ENCODE measurements at regions not wholly inside any gene's neighbourhood (a gene's known extent, or its start where the extent isn't known, plus 50 kb on each side); places are given as distances from the start of the nearest gene placed in this dataset.

GRCh38 chr1:101618900-101619299 lies 377.8 kb downstream of the OLFM3 start:
- Mint-ChIP-seq H3K4me1 (ENCODE audit: low read depth) (no peaks in the 10 kb centered on the region), H3K9me3 (no peaks in the 10 kb centered on the region), H3K4me3 (no peak overlapping the region), H3K27ac (no peak overlapping the region), H3K27me3 (peaks cover 11% of the 10 kb centered on the region), H3K36me3 (ENCODE audit: low read depth) (no peaks in the 10 kb centered on the region)

GRCh38 chr1:101632548-101633272 lies 364.0 kb downstream of the OLFM3 start:
- Mint-ChIP-seq H3K9me3 (no peaks in the 10 kb centered on the region), H3K27me3 (no peaks in the 10 kb centered on the region), H3K4me3 (no peak overlapping the region), H3K36me3 (ENCODE audit: low read depth) (no peaks in the 10 kb centered on the region), H3K4me1 (ENCODE audit: low read depth) (no peaks in the 10 kb centered on the region), H3K27ac (no peak overlapping the region)

- Mint-ChIP-seq H3K4me3 (no peak overlapping the region), H3K9me3 (no peaks in the 10 kb centered on the region), H3K36me3 (ENCODE audit: low read depth) (no peaks in the 10 kb centered on the region)
Observed at GRCh38 chr1:101645810-101646209, 350.9 kb downstream of the OLFM3 start.

GRCh38 chr1:101652484-101652883 lies 344.2 kb downstream of the OLFM3 start:
- Mint-ChIP-seq H3K9me3 (peaks cover 10% of the 10 kb centered on the region), H3K4me1 (ENCODE audit: low read depth) (no peaks in the 10 kb centered on the region), H3K36me3 (ENCODE audit: low read depth) (no peaks in the 10 kb centered on the region), H3K4me3 (no peak overlapping the region), H3K27ac (no peak overlapping the region), H3K27me3 (peaks cover 12% of the 10 kb centered on the region)

More at GRCh38 chr1:101645810-101646209, 350.9 kb downstream of the OLFM3 start:
- Mint-ChIP-seq H3K4me1 (ENCODE audit: low read depth) (no peaks in the 10 kb centered on the region), H3K27me3 (peaks cover 5% of the 10 kb centered on the region), H3K27ac (no peak overlapping the region)

GRCh38 chr1:101653482-101653946 lies 343.2 kb downstream of the OLFM3 start:
- no peak overlapping the region for H3K27ac Mint-ChIP-seq
- H3K4me1 Mint-ChIP-seq (ENCODE audit: low read depth): no peaks in the 10 kb centered on the region
- H3K27me3 Mint-ChIP-seq: peaks cover 10% of the 10 kb centered on the region
- H3K36me3 Mint-ChIP-seq (ENCODE audit: low read depth): no peaks in the 10 kb centered on the region
- peaks cover 10% of the 10 kb centered on the region for H3K9me3 Mint-ChIP-seq
- no peak overlapping the region for H3K4me3 Mint-ChIP-seq

- Mint-ChIP-seq H3K4me3 (no peak overlapping the region), H3K9me3 (peaks cover 13% of the 10 kb centered on the region), H3K36me3 (ENCODE audit: low read depth) (no peaks in the 10 kb centered on the region), H3K27ac (no peak overlapping the region), H3K27me3 (no peaks in the 10 kb centered on the region), H3K4me1 (ENCODE audit: low read depth) (no peaks in the 10 kb centered on the region)
Observed at GRCh38 chr1:101664726-101665125, 332.0 kb downstream of the OLFM3 start.

- Mint-ChIP-seq H3K4me3 (no peak overlapping the region), H3K36me3 (ENCODE audit: low read depth) (no peaks in the 10 kb centered on the region), H3K9me3 (peaks cover 7% of the 10 kb centered on the region), H3K27me3 (no peaks in the 10 kb centered on the region), H3K4me1 (ENCODE audit: low read depth) (no peaks in the 10 kb centered on the region), H3K27ac (no peak overlapping the region)
Observed at GRCh38 chr1:101667761-101668160, 329.0 kb downstream of the OLFM3 start.

- H3K27me3 Mint-ChIP-seq: no peaks in the 10 kb centered on the region
- no peaks in the 10 kb centered on the region for H3K36me3 Mint-ChIP-seq (ENCODE audit: low read depth)
- H3K9me3 Mint-ChIP-seq: no peaks in the 10 kb centered on the region
- H3K27ac Mint-ChIP-seq: no peak overlapping the region
- no peak overlapping the region for H3K4me3 Mint-ChIP-seq
- no peaks in the 10 kb centered on the region for H3K4me1 Mint-ChIP-seq (ENCODE audit: low read depth)
Observed at GRCh38 chr1:101683136-101683535, 313.6 kb downstream of the OLFM3 start.

GRCh38 chr1:101683561-101683960 lies 313.2 kb downstream of the OLFM3 start:
- Mint-ChIP-seq H3K4me1 (ENCODE audit: low read depth) (no peaks in the 10 kb centered on the region), H3K9me3 (no peaks in the 10 kb centered on the region), H3K27me3 (no peaks in the 10 kb centered on the region), H3K27ac (no peak overlapping the region), H3K4me3 (no peak overlapping the region), H3K36me3 (ENCODE audit: low read depth) (no peaks in the 10 kb centered on the region)

- Mint-ChIP-seq H3K4me1 (ENCODE audit: low read depth) (no peaks in the 10 kb centered on the region), H3K9me3 (no peaks in the 10 kb centered on the region), H3K36me3 (ENCODE audit: low read depth) (no peaks in the 10 kb centered on the region), H3K27me3 (peaks cover 5% of the 10 kb centered on the region), H3K27ac (no peak overlapping the region), H3K4me3 (no peak overlapping the region)
Observed at GRCh38 chr1:101697072-101697471, 299.7 kb downstream of the OLFM3 start.

GRCh38 chr1:101698681-101699080 lies 298.0 kb downstream of the OLFM3 start:
- Mint-ChIP-seq H3K27me3 (peaks cover 13% of the 10 kb centered on the region), H3K4me1 (ENCODE audit: low read depth) (no peaks in the 10 kb centered on the region), H3K9me3 (no peaks in the 10 kb centered on the region), H3K27ac (no peak overlapping the region), H3K4me3 (no peak overlapping the region), H3K36me3 (ENCODE audit: low read depth) (no peaks in the 10 kb centered on the region)

- Mint-ChIP-seq H3K36me3 (ENCODE audit: low read depth) (no peaks in the 10 kb centered on the region), H3K4me3 (no peak overlapping the region), H3K27me3 (peaks cover 10% of the 10 kb centered on the region), H3K4me1 (ENCODE audit: low read depth) (no peaks in the 10 kb centered on the region), H3K9me3 (no peaks in the 10 kb centered on the region), H3K27ac (no peak overlapping the region)
Observed at GRCh38 chr1:101704895-101705294, 291.8 kb downstream of the OLFM3 start.

GRCh38 chr1:101706366-101706765 lies 290.4 kb downstream of the OLFM3 start:
- Mint-ChIP-seq H3K4me3 (no peak overlapping the region), H3K27ac (no peak overlapping the region), H3K4me1 (ENCODE audit: low read depth) (no peaks in the 10 kb centered on the region), H3K9me3 (no peaks in the 10 kb centered on the region), H3K36me3 (ENCODE audit: low read depth) (no peaks in the 10 kb centered on the region), H3K27me3 (peaks cover 10% of the 10 kb centered on the region)

- Mint-ChIP-seq H3K9me3 (no peaks in the 10 kb centered on the region), H3K4me1 (ENCODE audit: low read depth) (no peaks in the 10 kb centered on the region), H3K27ac (no peak overlapping the region), H3K27me3 (no peaks in the 10 kb centered on the region), H3K36me3 (ENCODE audit: low read depth) (no peaks in the 10 kb centered on the region), H3K4me3 (no peak overlapping the region)
Observed at GRCh38 chr1:101709721-101710120, 287.0 kb downstream of the OLFM3 start.

GRCh38 chr1:101713760-101714159 lies 283.0 kb downstream of the OLFM3 start:
- Mint-ChIP-seq H3K27me3 (no peaks in the 10 kb centered on the region), H3K4me3 (no peak overlapping the region), H3K36me3 (ENCODE audit: low read depth) (no peaks in the 10 kb centered on the region), H3K27ac (no peak overlapping the region), H3K4me1 (ENCODE audit: low read depth) (no peaks in the 10 kb centered on the region), H3K9me3 (no peaks in the 10 kb centered on the region)

GRCh38 chr1:101723415-101723814 lies 273.3 kb downstream of the OLFM3 start:
- no peak overlapping the region for H3K4me3 Mint-ChIP-seq
- no peaks in the 10 kb centered on the region for H3K4me1 Mint-ChIP-seq (ENCODE audit: low read depth)
- H3K27ac Mint-ChIP-seq: no peak overlapping the region
- no peaks in the 10 kb centered on the region for H3K9me3 Mint-ChIP-seq
- no peaks in the 10 kb centered on the region for H3K36me3 Mint-ChIP-seq (ENCODE audit: low read depth)
- H3K27me3 Mint-ChIP-seq: no peaks in the 10 kb centered on the region
